Spinal cord (tissue), 9 donors: ENCODE measurements at regions not wholly inside any gene's neighbourhood (a gene's known extent, or its start where the extent isn't known, plus 50 kb on each side); places are given as distances from the start of the nearest gene placed in this dataset.

ENCODE experiments used
- DNase-seq, 6 donors: peaks; one replicate each; pipeline versions ENCODE4 v3.0.0 to v3.0.0-alpha.2; 2013 to 2015; ENCODE audit warnings: low spot score in 6 of 6, low read depth in 4 of 6
- H3K27ac ChIP-seq: one replicate; pipeline ENCODE4 v1.5.1; 2013; ENCODE audit warnings: low read depth, low read length, control low read depth
- H3K27me3 ChIP-seq: one replicate; pipeline ENCODE4 v1.6.1; 2013; ENCODE audit warnings: low read length; ENCODE audit not compliant: control insufficient read depth, insufficient read depth
- H3K36me3 ChIP-seq: one replicate; pipeline ENCODE4 v1.6.1; 2013; ENCODE audit warnings: low read length; ENCODE audit not compliant: control insufficient read depth, insufficient read depth
- H3K4me1 ChIP-seq: one replicate; pipeline ENCODE4 v1.6.1; 2013; ENCODE audit warnings: low read length; ENCODE audit not compliant: control insufficient read depth, insufficient read depth
- H3K4me3 ChIP-seq: one replicate; pipeline ENCODE4 v1.5.1; 2013; ENCODE audit warnings: low read depth, low read length, control low read depth
- H3K9me3 ChIP-seq: one replicate; pipeline ENCODE4 v1.6.1; 2013; ENCODE audit warnings: low read length; ENCODE audit not compliant: control insufficient read depth, insufficient read depth
- WGBS: methylation state at CpG from one replicate; pipeline ENCODE4 v1.1.5; 2013; ENCODE audit warnings: missing lambda C conversion rate; ENCODE audit not compliant: insufficient coverage; 5-methylcytosine and 5-hydroxymethylcytosine counted together
- donor health status: healthy.

DNA sequence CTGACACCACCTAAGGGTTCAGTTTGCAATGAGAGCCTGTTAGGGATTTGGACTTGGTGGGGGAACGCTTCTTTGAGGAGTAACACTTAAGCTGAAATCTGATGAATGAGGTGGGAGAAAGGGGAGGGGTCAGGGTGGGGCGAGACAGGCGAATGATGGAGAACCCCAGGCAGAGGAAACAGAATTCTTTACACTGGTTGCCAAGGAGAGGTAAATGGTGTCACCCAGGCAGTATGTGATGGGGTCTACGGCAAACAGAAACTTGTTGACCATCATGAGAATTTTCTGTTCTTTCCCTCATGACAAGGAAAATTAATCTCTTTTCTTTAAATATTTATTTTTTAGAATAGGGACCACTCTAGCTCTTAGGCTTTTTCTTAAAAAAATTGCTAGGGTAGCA lies 157.2 kb upstream of the MITF start:
- Histone ChIP-seq H3K27ac (no peak overlapping the region), H3K4me3 (no peak overlapping the region), H3K9me3 (peaks cover under 1% of the 10 kb centered on the region), H3K4me1 (peaks cover 8% of the 10 kb centered on the region), H3K36me3 (no peaks in the 10 kb centered on the region), H3K27me3 (no peaks in the 10 kb centered on the region)
- no peak for DNase-seq
- WGBS = 49% methylated on average over 3 of the region's 4 CpGs

GRCh38 chr3:69579306-69580041 lies 159.8 kb upstream of the MITF start:
- Histone ChIP-seq H3K4me1 (peaks cover 8% of the 10 kb centered on the region), H3K27me3 (no peaks in the 10 kb centered on the region), H3K9me3 (no peaks in the 10 kb centered on the region), H3K4me3 (no peak overlapping the region), H3K36me3 (no peaks in the 10 kb centered on the region), H3K27ac (no peak overlapping the region)
- 22% methylated on average over 1 of the region's 8 CpGs for WGBS
- peak in 3 of 6 donors; percentile 15 to 89 (median 86) for DNase-seq

DNA sequence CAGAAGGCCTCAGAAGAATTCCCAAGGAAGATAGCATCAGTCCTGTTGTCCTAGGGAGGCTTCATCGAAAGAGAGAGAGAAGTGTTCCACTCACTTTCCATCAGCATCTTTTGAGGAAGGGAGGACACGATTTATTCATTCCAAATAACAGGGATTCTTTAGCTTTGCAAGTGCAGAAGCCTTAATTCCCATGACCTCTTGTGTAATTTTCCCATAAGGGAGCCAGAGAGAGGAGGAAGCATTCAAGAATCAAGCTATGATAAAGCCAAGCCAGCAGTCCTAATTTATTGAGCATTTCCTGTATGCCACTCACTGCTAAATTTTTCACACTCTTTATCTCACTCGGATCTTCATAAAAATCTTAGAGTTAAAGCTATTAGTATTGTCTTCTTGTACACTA lies 169.7 kb upstream of the MITF start:
- no CpG with 5 or more reads among the region's 3 CpGs for WGBS
- H3K27me3 ChIP-seq = no peaks in the 10 kb centered on the region
- H3K36me3 ChIP-seq = no peaks in the 10 kb centered on the region
- no peak overlapping the region for H3K27ac ChIP-seq
- no peak overlapping the region for H3K4me3 ChIP-seq
- no peak for DNase-seq
- no peaks in the 10 kb centered on the region for H3K9me3 ChIP-seq
- H3K4me1 ChIP-seq = no peaks in the 10 kb centered on the region

DNA sequence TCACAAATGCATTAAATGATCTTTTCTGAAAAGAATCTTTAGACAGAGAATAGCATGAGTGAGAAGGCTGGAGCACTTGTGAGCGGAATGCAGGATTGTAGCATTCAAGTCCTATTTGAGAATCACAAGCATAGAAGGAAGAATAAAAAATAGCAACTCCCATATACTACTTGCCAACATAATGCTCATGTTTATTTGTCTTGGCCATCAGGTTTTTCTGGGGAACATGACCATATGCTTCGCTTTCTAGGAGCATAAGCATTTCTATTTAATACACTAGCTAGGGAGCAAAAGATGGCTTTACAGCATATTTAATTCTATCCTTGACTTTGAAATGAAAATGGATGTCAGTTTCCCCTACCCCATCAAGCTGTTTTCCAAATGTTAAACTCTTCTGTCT lies 170.3 kb upstream of the MITF start:
- WGBS = no CpG with 5 or more reads among the region's 2 CpGs
- Histone ChIP-seq H3K4me1 (no peaks in the 10 kb centered on the region), H3K9me3 (no peaks in the 10 kb centered on the region), H3K27ac (no peak overlapping the region), H3K4me3 (no peak overlapping the region), H3K36me3 (no peaks in the 10 kb centered on the region), H3K27me3 (no peaks in the 10 kb centered on the region)
- DNase-seq = peak in 1 of 6 donors; percentile 83

- no peaks in the 10 kb centered on the region for H3K36me3 ChIP-seq
- no CpG with 5 or more reads among the region's 2 CpGs for WGBS
- no peak overlapping the region for H3K27ac ChIP-seq
- no peaks in the 10 kb centered on the region for H3K9me3 ChIP-seq
- H3K4me3 ChIP-seq = no peak overlapping the region
- H3K4me1 ChIP-seq = no peaks in the 10 kb centered on the region
- no peak for DNase-seq
- H3K27me3 ChIP-seq = no peaks in the 10 kb centered on the region
Observed at GRCh38 chr3:69568458-69568857, 170.8 kb upstream of the MITF start.

GRCh38 chr3:69567710-69568052 lies 171.6 kb upstream of the MITF start:
- no peaks in the 10 kb centered on the region for H3K9me3 ChIP-seq
- peak in 1 of 6 donors; percentile 44 for DNase-seq
- no peaks in the 10 kb centered on the region for H3K27me3 ChIP-seq
- no CpG with 5 or more reads among the region's 2 CpGs for WGBS
- H3K4me3 ChIP-seq = no peak overlapping the region
- H3K4me1 ChIP-seq = no peaks in the 10 kb centered on the region
- H3K36me3 ChIP-seq = no peaks in the 10 kb centered on the region
- no peak overlapping the region for H3K27ac ChIP-seq

GRCh38 chr3:69567023-69567709 lies 172.1 kb upstream of the MITF start:
- H3K4me1 ChIP-seq = no peaks in the 10 kb centered on the region
- 73% methylated on average over 3 of the region's 4 CpGs for WGBS
- no peaks in the 10 kb centered on the region for H3K36me3 ChIP-seq
- H3K27ac ChIP-seq = no peak overlapping the region
- no peaks in the 10 kb centered on the region for H3K9me3 ChIP-seq
- DNase-seq = no peak
- no peak overlapping the region for H3K4me3 ChIP-seq
- no peaks in the 10 kb centered on the region for H3K27me3 ChIP-seq

- H3K36me3 ChIP-seq = no peaks in the 10 kb centered on the region
- no peak overlapping the region for H3K27ac ChIP-seq
- 94% methylated on average over 4 of the region's 4 CpGs for WGBS
- H3K9me3 ChIP-seq = no peaks in the 10 kb centered on the region
- H3K4me3 ChIP-seq = no peak overlapping the region
- H3K27me3 ChIP-seq = no peaks in the 10 kb centered on the region
- no peak for DNase-seq
- no peaks in the 10 kb centered on the region for H3K4me1 ChIP-seq
Observed at GRCh38 chr3:69566275-69566674, 173.0 kb upstream of the MITF start.

- Histone ChIP-seq H3K27me3 (no peaks in the 10 kb centered on the region), H3K9me3 (no peaks in the 10 kb centered on the region), H3K4me3 (no peak overlapping the region), H3K36me3 (no peaks in the 10 kb centered on the region), H3K4me1 (no peaks in the 10 kb centered on the region), H3K27ac (no peak overlapping the region)
- DNase-seq = no peak
- WGBS = 100% methylated on average over 4 of the region's 4 CpGs
Observed at GRCh38 chr3:69565316-69565715, 173.9 kb upstream of the MITF start.

GRCh38 chr3:69563981-69564380 lies 175.3 kb upstream of the MITF start:
- WGBS = no CpG with 5 or more reads among the region's 5 CpGs
- H3K4me3 ChIP-seq = no peak overlapping the region
- H3K9me3 ChIP-seq = no peaks in the 10 kb centered on the region
- no peaks in the 10 kb centered on the region for H3K4me1 ChIP-seq
- no peaks in the 10 kb centered on the region for H3K36me3 ChIP-seq
- H3K27ac ChIP-seq = no peak overlapping the region
- H3K27me3 ChIP-seq = no peaks in the 10 kb centered on the region
- DNase-seq = no peak
